ENCODE measurements at regions not wholly inside any gene's neighbourhood (a gene's known extent, or its start where the extent isn't known, plus 50 kb on each side); places are given as distances from the start of the nearest gene placed in this dataset.

- 76 to 79% methylated on average over 5 of the region's 5 CpGs for WGBS, 2 donors
- intact Hi-C loops (cut with DNase I; ENCODE audit: low total_unique reads), result no loop called here
- H3K27me3 ChIP-seq, result no peaks in the 10 kb centered on the region
- DNase-seq, result no peak
- TF ChIP-seq POLR2A (IDR thresholded peaks at IDR 0.05), result no peak
- TF ChIP-seq, protein P1, sequence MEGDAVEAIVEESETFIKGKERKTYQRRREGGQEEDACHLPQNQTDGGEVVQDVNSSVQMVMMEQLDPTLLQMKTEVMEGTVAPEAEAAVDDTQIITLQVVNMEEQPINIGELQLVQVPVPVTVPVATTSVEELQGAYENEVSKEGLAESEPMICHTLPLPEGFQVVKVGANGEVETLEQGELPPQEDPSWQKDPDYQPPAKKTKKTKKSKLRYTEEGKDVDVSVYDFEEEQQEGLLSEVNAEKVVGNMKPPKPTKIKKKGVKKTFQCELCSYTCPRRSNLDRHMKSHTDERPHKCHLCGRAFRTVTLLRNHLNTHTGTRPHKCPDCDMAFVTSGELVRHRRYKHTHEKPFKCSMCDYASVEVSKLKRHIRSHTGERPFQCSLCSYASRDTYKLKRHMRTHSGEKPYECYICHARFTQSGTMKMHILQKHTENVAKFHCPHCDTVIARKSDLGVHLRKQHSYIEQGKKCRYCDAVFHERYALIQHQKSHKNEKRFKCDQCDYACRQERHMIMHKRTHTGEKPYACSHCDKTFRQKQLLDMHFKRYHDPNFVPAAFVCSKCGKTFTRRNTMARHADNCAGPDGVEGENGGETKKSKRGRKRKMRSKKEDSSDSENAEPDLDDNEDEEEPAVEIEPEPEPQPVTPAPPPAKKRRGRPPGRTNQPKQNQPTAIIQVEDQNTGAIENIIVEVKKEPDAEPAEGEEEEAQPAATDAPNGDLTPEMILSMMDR (IDR thresholded peaks at IDR 0.05), result no peak
- H3K36me3 ChIP-seq (ENCODE audit: low read depth, missing control alignments), result no peaks in the 10 kb centered on the region
- H3K27ac ChIP-seq, result no peak overlapping the region
- peaks cover 14% of the 10 kb centered on the region for H3K4me1 ChIP-seq
- no peak overlapping the region for H3K4me3 ChIP-seq
- no peaks in the 10 kb centered on the region for H3K9me3 ChIP-seq
Observed at GRCh38 chr10:28878236-28878970, 201.1 kb downstream of the BAMBI start.

- no peak for TF ChIP-seq POLR2A (IDR thresholded peaks at IDR 0.05)
- TF ChIP-seq, protein P1 (IDR thresholded peaks at IDR 0.05), result no peak
- Histone ChIP-seq H3K27ac (no peak overlapping the region), H3K36me3 (ENCODE audit: low read depth, missing control alignments) (no peaks in the 10 kb centered on the region), H3K4me3 (peak overlapping the region in 1 of 2 donors; percentile 25), H3K4me1 (peaks cover 14% of the 10 kb centered on the region), H3K27me3 (no peaks in the 10 kb centered on the region), H3K9me3 (no peaks in the 10 kb centered on the region)
- no peak for DNase-seq
- intact Hi-C loops (cut with DNase I; ENCODE audit: low total_unique reads), result no loop called here
Observed at GRCh38 chr10:28879246-28879645, 201.9 kb downstream of the BAMBI start.

DNA sequence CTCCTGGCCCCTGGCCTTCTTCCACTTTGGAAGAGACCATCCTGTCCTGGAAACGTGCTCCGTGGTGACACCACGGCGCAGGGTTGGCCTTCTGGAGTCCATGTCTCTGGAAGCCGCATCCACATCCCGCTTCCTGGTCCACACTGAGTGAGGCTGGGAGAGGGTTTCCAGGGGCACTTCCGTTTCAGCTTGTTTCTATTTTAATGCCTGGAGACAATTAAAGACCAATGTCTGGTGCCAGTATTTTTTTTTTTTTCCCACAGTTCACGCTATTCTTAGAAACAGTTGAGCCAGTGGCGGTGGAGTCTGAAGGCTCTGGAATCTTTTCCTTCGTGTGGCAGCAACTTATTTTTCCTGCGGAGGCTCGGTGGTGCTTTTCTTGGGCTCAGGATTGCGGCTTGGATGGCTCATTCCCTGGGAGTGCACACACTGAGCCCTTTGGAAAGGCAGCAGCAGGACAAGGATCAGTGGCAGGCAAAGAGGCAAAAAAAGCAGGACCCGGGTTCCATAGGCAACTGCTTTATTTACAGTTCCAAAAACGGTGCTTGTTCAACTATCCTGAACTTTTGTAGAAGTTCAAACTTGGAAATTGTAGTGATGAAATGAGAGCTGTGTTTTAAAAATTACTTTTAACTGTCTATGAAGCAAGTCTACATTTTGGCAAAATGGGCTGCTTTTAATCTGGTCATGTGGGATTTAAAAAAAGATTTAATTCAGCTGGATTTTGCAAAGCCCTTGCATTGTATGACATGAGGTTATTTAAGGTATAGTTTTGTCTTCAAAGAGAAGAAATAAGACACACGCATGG lies 202.8 kb downstream of the BAMBI start:
- peak overlapping the region in 1 of 2 donors; percentile 25 for H3K4me3 ChIP-seq
- no peaks in the 10 kb centered on the region for H3K36me3 ChIP-seq (ENCODE audit: low read depth, missing control alignments)
- 31 to 40% methylated on average over 14 to 16 of the region's 16 CpGs for WGBS, 2 donors
- intact Hi-C loops (cut with DNase I; ENCODE audit: low total_unique reads), result no loop called here
- H3K9me3 ChIP-seq, result no peaks in the 10 kb centered on the region
- H3K4me1 ChIP-seq, result peaks cover 14% of the 10 kb centered on the region
- peak overlapping the region in 1 of 2 donors; percentile 39 for H3K27ac ChIP-seq
- TF ChIP-seq POLR2A (IDR thresholded peaks at IDR 0.05), result no peak
- TF ChIP-seq, protein P1 (IDR thresholded peaks at IDR 0.05), result no peak
- peak; percentile 20 for DNase-seq
- no peaks in the 10 kb centered on the region for H3K27me3 ChIP-seq

DNA sequence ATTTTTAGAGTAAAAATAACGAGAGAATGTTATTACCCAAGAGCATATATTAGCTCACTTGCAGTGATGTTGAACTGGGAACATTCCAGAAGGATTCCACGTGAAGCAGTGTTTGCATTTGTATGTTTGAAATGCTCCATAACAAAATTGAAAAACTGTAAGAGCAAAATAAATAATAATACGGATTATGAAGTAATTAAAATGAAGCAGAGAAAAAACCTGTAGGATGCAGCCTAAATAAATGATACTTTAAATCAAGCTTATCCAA lies 203.3 kb downstream of the BAMBI start:
- Histone ChIP-seq H3K9me3 (no peaks in the 10 kb centered on the region), H3K27me3 (no peaks in the 10 kb centered on the region), H3K27ac (peak overlapping the region in 1 of 2 donors; percentile 8), H3K4me3 (no peak overlapping the region), H3K4me1 (peaks cover 14% of the 10 kb centered on the region), H3K36me3 (ENCODE audit: low read depth, missing control alignments) (no peaks in the 10 kb centered on the region)
- DNase-seq, result no peak
- WGBS, 2 donors, result 46 to 68% methylated on average over 3 of the region's 3 CpGs
- intact Hi-C loops (cut with DNase I; ENCODE audit: low total_unique reads), result no loop called here
- TF ChIP-seq POLR2A (IDR thresholded peaks at IDR 0.05), result no peak
- TF ChIP-seq, protein P1 (IDR thresholded peaks at IDR 0.05), result no peak
